ENCODE measurements at regions not wholly inside any gene's neighbourhood (a gene's known extent, or its start where the extent isn't known, plus 50 kb on each side); places are given as distances from the start of the nearest gene placed in this dataset.

DNA sequence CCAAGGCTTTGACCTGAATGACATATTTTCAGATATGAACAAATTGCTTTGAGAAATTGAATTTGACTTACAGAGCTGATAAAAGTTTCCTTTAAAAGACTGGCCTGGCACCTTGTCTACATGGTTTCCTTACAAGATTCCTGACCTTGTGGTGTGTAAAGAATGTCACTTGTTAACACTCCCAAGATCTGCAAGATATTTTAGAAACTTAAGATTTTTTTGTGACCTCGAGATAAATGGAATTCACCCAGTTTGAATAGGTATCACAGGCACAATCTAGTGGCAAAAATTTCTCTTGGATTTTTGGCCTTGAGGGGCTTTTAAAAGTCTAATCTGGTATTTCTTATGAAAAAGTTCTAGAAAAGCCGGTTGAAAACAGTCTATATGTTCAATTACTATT lies 1568.9 kb upstream of the IGFBP7 start:
- TF ChIP-seq, protein P1, sequence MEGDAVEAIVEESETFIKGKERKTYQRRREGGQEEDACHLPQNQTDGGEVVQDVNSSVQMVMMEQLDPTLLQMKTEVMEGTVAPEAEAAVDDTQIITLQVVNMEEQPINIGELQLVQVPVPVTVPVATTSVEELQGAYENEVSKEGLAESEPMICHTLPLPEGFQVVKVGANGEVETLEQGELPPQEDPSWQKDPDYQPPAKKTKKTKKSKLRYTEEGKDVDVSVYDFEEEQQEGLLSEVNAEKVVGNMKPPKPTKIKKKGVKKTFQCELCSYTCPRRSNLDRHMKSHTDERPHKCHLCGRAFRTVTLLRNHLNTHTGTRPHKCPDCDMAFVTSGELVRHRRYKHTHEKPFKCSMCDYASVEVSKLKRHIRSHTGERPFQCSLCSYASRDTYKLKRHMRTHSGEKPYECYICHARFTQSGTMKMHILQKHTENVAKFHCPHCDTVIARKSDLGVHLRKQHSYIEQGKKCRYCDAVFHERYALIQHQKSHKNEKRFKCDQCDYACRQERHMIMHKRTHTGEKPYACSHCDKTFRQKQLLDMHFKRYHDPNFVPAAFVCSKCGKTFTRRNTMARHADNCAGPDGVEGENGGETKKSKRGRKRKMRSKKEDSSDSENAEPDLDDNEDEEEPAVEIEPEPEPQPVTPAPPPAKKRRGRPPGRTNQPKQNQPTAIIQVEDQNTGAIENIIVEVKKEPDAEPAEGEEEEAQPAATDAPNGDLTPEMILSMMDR (IDR thresholded peaks at IDR 0.05): no peak
- TF ChIP-seq POLR2A (IDR thresholded peaks at IDR 0.05) (no peak), EP300 (IDR thresholded peaks at IDR 0.05) (no peak)
